ENCODE measurements at regions not wholly inside any gene's neighbourhood (a gene's known extent, or its start where the extent isn't known, plus 50 kb on each side); places are given as distances from the start of the nearest gene placed in this dataset.

DNA sequence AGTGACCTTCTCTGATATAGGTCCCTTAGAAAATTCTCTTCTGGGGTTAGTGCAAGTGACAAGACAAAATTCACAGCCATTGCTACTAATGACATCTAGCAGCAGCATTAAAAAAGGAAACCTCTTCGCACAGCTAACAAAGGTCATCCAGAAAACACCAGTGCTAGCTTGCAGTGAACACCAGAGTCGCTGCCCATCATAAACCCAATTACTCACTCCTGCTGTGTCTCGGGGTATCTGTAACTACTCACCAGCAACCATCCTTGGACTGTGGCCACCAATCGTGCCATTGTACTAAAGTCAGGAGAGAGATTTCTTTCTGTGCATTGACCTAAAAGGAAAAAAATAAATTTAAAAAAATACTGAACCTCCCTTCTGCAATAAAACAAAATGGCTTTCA, 1494.7 kb upstream of the CDH8 start:
- DNase-seq (ENCODE audit: low read depth, low spot score), result no peak

DNA sequence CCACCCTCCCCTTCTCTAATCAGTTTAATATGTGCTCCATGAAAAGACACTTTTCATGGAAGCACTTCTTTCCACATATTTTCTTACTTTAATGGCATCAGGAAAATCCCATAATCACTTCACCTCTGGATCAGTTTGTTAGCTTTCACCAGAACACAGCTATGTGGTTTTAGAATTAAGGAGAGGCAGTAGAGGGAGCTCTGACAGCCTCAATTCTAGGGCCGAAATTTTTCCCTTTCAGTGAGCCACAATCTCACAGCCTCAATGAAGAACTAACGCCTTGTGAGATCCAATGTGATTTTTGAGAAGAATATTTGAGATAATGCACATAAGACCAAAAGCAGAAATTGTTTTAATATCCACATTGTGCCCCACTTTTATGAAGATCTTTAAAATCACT, 1494.0 kb upstream of the CDH8 start:
- no peak for DNase-seq (ENCODE audit: low read depth, low spot score)

DNA sequence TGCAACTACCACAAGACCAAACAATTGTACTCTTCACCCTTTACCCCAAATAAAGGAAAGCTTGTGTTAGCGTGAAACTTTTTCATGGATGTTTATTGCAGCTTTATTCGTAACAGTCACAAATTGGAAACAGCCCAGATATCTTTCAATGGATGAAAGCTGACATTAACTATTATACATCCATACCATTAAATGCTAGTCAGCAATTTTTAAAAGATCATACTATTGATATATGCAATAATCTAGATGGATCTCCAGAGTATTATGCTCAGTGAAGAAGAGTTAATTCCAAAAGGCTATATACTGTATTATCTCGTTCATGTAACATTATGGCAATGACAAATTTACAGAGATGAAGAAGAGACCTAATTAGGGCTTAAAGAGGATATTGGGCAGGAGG, 1491.2 kb upstream of the CDH8 start:
- DNase-seq (ENCODE audit: low read depth, low spot score), result no peak

DNA sequence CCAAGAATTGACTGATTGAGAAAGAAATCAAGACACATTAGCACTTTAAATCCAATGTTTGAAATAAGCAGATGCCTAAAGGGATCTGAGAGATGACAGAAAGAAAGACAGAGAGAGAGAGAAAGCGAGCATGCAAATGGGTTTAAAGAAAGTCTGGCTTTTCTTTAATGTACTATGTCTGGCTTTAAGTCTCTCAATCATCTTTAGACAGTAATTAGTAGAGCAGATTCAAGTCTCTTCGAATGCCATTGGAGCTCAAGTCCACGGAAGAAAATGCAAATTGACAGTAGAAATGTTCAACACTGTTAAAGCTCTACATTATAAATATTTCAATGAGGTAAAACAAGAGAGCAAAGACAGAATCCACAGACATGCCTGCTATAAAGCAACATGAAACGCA, 1480.2 kb upstream of the CDH8 start:
- no peak for DNase-seq (ENCODE audit: low read depth, low spot score)

DNA sequence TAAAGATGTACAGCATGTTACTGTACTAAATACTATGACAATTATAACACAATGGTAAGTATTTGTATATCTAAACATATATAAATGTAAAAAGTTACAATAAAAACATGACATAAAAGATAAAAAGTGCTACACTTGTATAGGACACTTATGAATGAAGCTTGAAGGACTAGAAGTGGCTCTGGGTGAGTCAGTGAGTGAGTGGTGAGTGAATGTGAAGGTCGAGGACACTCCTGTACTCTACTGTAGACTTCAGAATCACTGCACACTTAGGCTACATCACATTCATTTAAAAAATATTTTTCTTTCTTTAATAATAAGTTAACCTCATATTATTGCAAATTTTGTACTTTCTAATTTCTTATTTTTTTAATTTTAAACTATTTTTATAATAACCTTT, 1476.7 kb upstream of the CDH8 start:
- no peak for DNase-seq (ENCODE audit: low read depth, low spot score)

DNA sequence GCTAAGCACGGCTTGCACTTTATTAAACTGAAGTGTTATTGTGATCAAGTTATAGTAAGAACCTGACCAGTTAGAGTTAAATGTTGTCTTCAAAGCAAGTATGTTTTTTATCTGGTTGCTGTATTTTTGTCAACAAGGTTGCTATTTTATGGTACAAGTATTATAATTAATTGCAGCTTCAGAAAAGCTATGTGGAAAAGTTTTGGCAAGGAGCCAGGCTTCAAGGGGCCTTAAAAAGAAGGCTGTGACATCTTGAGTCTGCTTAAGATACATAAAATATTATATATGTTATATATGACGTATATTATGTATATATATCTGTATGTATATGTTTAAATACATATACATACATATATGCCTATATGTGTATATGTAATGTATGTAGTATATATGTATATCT, 1461.2 kb upstream of the CDH8 start:
- DNase-seq (ENCODE audit: low read depth, low spot score), result no peak

DNA sequence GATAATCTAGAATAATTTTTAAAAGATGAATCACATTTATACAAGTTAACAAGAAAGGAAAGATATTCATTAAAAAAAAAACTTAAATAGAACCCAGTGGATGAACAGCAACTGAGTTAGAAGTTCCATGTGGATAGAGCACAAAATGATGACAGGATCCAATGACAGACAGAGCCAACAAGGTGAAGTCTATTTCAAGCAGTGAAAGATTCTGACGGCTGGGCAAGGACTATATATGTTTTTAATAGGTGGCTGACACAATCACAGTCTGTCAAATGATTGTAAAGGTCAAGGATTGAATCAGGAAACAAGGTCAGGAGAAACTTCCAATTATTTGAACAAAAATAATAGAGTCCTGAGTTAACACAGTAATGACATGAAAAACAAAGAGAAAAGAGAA, 1460.0 kb upstream of the CDH8 start:
- DNase-seq (ENCODE audit: low read depth, low spot score), result no peak

DNA sequence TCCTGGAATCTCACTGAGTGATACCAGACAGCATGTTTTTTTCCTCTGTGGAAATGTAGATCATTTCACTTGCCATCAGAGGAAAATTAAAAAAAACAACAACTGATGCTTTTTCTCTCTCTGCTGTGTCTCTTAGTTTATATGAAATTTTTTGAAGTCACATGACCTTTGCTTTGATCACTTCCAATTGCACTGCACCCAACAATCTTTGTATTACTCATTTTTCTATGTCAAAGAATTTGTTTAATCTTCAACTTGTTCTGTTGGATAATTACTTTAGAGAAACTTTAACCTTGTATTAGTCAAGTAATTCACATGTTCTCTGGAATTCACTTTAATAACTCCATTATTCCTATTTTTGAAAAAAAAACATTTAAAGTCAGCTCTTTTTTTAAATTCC, 1452.7 kb upstream of the CDH8 start:
- no peak for DNase-seq (ENCODE audit: low read depth, low spot score)

DNA sequence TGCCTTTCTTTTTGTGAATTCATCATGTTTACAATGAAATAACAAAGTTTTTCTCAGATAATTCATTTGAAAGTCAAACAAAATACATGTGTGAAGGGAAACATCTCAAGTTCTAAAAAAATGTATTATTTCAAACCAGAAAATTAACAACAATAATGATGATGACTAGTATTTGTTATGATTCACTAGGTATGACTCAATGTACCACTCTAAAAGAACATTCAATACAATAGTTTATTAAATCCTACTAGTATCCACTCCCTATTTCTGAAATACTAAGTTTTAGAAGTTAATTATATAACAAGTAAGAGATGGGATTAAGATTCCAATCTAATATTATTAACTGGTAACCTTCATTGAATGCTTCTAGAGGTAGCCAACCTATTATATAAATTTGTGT, 1444.8 kb upstream of the CDH8 start:
- DNase-seq (ENCODE audit: low read depth, low spot score), result no peak

DNA sequence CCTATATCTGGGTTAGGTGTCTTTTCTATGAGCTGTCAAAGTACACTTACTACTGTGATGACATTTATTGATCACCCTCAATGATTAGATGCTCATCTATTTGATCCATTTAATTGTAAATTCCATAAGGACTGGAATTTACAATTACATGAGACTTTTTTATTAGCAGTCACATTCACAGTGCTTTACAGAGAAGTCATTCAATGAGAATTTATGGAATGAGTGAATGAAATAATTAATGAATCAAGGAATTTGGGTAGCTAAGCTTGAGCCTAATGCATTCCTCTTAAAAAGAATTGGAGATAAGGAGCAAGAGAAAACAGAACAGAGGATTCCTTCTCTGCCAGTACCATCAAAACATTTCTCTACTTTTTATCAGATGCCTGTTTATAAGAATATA, 1437.5 kb upstream of the CDH8 start:
- DNase-seq (ENCODE audit: low read depth, low spot score), result no peak

DNA sequence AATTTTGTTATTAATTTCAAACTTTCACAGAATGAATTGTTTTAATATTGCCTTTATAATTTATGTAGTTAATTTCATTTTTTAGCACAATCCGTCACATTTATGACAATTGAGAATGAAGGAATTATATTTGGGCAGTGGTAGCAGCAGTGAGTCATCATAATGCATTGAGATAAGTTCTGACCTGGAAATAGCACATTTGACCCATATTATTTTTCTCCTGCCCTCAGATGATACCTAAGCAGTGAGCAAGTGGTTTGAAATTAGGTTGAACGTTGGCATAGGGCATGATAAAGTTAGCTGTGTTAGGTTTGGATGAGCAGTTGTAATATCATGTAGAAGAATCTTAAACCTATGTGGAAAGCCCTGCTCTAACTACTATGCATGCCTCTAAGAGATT, 1431.3 kb upstream of the CDH8 start:
- no peak for DNase-seq (ENCODE audit: low read depth, low spot score)

DNA sequence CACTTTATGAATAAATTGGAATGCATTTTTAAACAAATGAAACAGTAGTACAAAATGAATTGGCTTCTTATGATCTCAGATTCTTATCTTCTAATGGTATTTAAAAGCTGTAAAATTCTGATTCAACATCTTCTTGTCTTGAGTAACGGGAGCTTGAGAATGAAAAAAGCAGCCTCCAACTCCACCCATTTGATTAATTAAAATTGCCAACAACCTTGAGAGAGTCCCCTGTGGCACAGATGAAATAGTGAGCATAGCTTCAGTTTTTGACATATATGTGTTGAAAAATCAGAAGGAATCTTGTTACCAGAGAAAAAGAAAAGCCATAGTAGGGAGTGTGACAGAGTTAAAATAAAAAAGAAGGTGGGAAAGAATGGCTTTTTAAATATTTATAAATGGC, 1426.1 kb upstream of the CDH8 start:
- no peak for DNase-seq (ENCODE audit: low read depth, low spot score)

DNA sequence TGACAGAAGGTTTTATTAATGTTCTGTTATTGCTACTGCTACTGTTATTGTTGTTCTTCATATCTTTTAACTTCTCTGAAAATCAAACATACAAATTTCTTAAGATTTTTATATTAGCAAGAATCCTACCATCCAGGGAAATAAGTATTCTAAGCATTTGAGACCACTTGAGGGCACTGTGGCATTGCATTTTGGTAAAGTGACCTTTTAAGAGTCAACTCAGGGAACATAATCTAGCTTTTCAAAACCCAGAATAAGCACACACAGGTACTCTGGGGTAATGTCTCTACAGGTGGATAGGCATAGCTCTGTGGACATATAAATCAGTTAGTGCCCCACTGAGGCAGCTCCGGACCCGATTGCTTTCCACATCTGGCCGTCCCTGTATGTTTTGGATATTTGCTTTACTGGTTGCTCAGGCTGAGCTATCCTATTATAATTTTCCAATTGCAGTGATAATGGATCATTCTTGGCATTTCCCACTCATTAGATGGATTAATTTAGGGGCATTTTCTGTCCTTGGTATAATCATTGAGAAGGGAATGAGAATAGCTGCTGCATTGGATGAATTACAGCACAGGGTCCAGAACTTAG, 1425.1 kb upstream of the CDH8 start:
- DNase-seq (ENCODE audit: low read depth, low spot score), result peak; percentile 2

DNA sequence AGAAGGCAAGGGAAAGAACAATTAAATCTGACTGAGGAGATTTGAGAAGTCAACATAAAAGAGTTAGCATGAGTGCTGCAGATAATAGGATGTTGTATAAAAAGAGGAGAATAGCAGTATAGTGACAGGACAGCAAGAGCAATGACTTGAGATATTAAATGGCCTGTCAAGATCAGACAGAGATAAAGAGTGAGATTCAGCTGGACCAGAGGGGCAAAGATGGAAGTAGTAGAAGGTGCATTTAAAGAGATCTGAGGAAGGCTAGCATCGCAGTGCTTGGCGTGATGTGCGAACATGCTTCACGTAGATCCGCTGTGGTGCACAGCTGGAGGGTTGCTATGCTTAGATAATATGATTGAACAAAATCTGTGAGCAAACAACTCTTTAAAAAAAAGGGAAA, 1422.6 kb upstream of the CDH8 start:
- DNase-seq (ENCODE audit: low read depth, low spot score), result no peak

DNA sequence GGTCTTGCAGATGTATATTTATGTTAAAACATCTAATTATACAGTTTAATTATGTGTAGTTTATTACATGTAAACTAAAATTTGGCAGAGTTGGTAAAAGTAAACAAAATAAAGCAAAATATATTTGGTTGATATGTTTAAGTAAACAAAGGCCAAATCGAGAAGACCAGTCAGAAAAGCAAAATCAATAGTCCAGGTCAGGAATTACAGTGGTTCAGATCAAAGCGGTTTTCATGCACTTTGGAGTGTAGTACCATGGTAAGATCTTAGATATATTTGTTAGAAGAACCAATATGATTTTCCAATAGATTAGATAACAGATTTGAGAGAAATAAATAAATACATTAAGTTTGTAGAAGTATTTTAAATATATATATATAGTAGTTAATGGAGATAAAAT, 1421.6 kb upstream of the CDH8 start:
- no peak for DNase-seq (ENCODE audit: low read depth, low spot score)

DNA sequence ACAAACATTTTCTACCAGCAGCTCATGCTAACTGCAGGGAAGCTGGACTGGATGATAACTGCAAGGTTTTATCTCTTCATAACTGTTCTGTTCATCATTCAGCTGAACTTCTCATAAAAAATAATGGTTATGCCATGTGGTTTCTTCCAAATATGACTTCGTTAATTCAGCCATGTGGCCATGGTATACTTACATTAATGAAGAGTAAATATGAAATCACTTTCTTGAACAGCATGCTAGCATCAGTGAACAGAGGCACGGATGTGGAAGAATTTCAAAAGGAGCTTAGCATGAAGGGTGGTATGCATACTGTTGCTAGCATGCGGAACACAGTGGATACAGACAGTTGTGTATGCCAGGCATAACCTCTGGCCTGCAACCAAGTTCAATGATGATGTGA, 1417.0 kb upstream of the CDH8 start:
- DNase-seq (ENCODE audit: low read depth, low spot score), result no peak

DNA sequence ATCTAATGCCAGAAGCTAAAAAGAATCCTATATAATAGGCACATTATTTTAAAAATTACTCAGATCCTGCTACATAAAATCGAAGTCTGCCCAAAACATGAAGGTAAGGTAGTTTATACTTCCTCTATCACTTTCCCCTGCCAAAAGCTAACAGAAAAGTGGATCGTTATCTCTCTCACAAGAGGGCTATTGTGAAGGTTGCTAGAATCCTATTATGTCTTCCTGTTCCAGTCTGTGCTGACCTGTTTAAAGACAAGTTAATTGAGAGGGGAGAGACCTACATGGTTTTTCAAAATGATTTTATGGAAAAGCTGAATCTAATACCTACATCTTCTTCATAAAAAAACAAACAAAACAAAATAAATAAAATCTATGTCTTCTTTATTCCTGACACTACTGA, 1410.9 kb upstream of the CDH8 start:
- no peak for DNase-seq (ENCODE audit: low read depth, low spot score)

DNA sequence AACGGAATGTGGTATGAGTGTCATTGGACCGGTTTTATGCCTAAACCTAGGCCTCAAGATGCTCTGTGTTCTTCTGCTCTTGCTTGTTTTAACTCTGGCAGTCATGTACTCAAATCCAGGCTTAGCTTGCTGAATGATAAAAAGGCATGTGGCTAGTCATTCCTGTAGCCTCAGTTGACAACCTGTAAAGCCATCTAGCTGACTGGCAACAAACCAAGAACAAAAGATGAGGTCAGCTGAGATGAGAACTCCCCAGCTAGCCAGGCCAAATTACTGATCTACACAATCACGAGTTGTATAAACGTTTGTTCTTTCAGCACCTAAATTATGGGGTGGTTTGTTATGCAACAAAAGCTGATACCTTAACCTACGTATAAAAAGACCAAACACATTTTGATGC, 1406.0 kb upstream of the CDH8 start:
- no peak for DNase-seq (ENCODE audit: low read depth, low spot score)

DNA sequence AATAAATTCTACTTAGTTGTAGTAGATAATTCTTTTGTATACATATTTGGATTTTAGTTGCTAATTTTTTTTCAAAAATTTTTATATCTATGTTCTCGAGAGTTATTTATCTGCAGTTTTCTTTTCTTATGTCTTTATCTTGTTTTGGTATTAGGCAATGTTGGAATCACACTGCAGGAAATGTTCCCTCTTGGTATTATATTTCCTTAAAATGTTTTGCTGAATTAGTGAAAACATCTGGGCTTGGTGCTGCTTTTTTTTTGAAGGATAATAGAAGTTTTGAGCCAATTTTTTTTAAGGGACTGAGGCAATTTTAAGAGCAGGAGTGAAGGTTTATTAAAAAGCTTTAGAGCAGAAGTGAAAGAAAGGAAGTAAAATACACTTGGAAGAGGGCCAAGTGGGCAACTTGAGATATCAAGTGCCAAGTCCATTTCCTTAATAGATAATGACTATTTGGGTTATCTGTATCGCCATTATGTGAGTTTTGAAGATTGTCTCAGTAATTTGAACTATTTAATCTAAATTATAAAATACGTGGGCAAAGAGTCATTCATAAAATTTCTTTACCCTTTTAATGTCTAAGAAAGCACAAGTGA, 1390.1 kb upstream of the CDH8 start:
- no peak for DNase-seq (ENCODE audit: low read depth, low spot score)

DNA sequence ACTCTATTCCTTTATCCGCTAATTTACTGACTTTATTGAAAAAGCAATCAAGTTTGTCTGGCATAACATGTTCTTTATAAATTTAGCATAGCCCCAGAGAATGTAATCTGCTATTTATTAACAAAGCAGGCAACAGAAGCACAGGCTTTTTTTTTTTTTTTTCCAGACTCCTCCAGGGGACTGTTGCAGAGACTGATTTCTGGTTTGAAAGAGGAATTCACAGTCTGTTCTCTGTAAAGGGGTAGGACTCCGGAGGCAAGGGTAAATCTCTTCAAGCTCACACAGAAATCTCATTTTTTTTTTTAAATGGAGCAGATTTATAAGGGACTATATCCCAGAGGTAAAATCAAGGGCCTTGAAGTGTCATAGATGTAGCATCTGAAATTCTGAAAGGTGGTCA, 1386.5 kb upstream of the CDH8 start:
- no peak for DNase-seq (ENCODE audit: low read depth, low spot score)

DNA sequence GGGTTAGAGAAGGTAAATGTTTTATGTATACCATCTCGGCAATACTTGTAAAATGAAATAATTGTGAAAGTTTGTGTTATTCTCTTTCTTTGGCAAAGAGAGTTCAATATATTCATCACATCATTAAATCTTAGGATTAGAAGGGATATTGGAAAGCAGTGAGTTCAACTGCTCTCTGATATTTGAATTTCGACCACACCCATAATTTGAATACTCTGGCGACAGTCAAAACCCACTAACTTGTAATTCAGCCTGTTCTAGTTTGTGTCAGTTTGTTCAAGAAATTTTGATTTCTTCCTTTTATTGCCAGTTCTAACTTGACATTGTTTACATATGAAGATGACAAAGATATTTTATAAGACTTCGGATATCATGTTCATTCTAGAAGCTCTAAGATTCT, 1380.5 kb upstream of the CDH8 start:
- no peak for DNase-seq (ENCODE audit: low read depth, low spot score)

DNA sequence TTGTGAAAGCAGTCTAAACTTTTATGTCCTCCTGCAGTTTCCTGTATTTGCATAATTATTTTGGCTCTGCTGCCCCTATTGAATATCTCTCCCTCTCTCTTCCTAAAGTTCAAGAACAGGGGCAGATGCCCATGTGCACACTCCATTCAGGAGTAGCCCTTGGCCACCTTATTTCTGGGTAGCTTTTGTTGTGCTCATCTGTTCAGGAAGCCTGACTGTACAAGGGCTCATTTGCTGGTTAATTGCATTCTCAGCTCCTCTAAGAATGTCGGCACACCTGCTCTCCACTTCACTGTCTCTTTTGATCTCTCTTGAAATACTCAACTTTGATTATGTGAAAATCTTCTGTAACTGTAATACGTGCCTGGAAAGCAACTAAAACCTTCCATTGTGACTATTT, 1378.8 kb upstream of the CDH8 start:
- no peak for DNase-seq (ENCODE audit: low read depth, low spot score)

DNA sequence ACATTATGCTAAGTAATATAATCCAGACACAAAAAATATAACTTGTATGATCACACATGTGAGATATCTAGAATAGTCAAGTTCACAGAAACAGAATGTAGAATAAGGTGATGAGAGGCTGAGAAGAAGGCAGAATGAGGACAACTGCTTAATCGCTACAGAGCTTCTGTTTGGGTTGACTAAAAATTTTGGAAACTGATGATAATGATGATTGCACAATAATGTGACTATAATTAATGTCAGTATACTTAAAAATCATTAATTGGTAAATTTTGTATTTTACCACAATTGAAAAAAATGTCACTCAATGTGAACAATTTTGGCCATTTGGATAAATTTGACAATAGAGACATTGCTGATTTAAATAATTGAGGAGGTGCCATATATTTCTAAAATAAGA, 1374.4 kb upstream of the CDH8 start:
- no peak for DNase-seq (ENCODE audit: low read depth, low spot score)

DNA sequence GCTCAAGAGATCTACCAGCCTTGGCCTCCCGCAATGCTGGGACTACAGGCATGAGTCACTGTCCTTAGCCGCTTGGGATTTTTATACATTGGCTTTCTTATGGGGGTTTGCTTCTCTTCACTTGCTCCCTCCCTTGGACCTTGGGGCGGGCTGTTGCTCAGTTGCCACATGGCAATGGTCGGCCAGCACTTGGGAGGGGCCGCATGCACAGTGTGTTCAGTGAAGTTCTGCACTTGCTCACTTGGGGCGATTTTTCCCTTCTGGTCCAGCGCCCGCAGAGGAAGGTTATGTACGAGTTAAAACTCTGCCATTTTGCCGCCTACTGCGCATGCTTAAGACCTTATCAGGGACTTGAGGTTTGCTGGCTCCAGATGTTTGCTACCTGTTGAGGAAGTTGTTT, 1367.6 kb upstream of the CDH8 start:
- no peak for DNase-seq (ENCODE audit: low read depth, low spot score)

All from ELF-1 (cell line).